ENCODE measurements at regions not wholly inside any gene's neighbourhood (a gene's known extent, or its start where the extent isn't known, plus 50 kb on each side); places are given as distances from the start of the nearest gene placed in this dataset.

DNA sequence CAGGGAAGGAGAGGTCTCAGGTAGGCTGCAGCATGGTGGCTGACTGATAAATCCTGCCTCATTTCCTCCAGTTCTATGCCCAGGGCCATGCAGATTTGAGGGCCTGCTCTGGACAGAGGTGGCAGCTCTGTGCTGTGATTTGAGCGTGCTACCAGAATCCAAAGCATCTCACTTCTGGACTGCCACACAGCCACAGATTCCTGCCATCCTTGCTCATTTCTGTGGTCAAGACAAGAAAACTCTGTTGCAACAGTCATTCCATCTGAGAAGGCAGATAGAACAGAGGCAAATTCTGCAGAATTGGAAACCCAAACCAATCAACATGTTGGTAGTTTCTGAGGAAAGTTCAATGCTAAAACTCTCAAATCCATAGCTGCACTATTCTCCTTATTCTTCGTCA, 102.8 kb upstream of the GALNT2 start:
- DNase-seq (ENCODE audit: low read depth): no peak

DNA sequence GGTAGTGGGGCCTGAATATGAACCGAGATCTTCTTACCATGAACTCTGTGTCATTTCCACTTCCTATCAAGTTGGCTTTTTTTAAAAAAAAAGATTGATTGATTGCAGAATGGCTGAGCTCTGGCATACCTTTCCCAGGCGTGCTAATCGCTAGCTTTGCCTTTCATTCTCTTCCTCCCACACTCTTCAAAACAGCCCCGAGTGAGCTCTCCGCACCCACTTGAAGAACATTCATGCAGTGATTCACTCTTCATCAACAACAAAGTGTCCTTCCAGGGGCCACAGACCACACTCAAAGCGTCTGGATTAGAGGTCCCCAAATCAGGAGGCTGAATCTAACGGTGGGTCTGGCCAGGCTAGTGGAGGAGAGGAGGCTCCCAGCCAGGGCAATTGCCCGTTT, 96.3 kb upstream of the GALNT2 start:
- DNase-seq (ENCODE audit: low read depth): no peak

DNA sequence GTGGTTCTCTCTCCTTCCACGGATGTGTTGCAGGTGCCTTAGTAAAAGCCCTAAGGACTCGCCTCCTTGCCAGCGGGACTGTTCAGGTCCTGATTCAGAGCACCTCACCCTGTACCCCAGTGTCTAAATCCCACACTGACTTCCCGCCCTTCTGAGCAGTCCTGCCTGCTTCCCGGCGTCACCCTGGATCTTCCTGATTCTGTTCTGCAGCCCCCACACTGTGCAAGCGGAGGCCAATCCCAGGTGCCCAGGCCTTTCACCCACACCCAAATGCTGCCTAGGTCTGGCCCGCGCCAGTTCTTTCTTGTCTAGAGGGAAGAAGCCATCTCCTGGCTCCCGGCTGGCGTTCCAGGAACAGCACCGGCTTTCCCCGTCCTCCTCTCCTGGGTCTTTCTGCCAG, 95.9 kb upstream of the GALNT2 start:
- DNase-seq (ENCODE audit: low read depth): no peak

DNA sequence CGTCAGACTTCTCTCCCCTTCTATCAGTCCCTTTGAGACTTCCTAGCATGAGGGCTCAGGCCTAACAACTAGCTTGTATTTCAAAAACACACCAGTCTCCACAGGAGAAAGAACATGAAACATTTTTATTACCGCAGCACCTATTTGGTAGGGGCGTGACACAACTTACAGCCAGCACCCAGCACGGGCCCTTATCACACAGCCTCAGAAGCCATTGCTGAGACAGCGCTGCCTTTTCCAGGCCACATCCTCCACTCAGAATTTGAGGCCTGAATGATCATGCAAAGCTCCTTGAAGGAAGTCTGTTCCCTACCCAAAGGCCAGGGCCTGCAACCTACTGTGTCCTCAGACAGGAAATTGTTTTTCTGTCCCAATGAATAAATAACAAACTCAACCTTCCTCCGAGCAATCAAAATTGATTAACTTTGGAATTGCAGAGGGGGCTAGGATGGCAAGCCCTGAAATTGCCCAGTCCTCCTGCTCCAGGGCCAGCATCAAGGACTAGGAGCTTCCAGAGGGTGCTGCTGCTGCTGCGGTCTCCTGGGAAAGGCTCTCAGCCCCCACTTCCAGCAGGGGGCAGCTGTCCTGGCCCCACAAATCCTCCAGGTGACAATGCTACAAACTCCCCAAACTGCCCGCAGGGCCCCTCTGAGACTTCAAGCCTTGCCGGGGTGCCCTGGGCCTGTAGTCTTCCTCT, 94.3 kb upstream of the GALNT2 start:
- DNase-seq (ENCODE audit: low read depth): no peak

DNA sequence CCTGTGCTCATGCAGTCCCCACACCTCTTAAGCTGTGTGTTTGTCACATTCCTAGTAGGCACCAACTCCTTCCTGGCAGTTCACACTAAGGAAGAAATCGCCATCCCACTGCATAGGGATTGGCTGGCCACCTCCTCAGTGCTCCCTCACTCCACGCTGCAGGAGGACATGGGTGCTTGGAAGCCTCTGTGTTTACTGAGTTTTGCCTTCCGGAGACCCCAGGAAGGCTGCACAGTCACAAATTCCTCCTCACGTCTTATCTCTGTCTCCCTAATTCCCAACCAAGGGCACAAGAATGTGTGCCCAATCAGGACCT, 93.8 kb upstream of the GALNT2 start:
- DNase-seq (ENCODE audit: low read depth): no peak

DNA sequence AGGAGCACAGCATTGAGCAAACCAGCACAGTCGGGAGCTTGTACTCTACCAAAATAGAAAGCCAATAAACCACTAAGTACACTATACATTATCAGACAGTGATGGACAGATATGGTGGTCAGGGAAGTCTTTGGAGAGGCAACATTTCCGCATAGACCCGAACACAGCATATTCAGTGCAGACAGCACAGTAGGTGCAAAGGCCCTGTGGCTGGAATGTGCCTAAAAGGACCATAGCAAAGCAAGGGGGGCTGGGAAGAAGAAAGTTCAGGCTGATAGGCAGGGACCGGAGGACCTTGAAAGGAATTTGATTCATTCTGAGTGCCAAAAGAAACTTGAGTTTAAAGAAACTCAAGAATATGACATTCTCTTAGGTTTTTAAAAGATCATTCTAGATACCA, 92.0 kb upstream of the GALNT2 start:
- no peak for DNase-seq (ENCODE audit: low read depth)

DNA sequence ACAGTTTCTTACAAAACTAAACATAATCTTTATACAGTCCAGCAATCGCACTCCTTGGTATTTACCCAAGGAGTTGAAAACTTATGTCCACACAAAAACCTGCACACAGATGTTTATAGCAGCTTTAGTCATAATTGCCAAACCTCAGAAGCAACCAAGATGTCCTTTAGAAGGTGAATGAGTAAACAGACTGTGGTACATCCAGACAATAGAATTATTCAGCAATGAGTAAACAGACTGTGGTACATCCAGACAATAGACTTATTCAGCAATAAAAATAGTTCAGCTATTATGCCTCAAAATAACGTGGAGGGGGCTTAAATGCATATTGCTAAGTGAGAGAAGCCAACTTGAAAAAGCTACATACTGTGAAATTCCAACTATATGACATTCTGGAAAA, 87.0 kb upstream of the GALNT2 start:
- no peak for DNase-seq (ENCODE audit: low read depth)

DNA sequence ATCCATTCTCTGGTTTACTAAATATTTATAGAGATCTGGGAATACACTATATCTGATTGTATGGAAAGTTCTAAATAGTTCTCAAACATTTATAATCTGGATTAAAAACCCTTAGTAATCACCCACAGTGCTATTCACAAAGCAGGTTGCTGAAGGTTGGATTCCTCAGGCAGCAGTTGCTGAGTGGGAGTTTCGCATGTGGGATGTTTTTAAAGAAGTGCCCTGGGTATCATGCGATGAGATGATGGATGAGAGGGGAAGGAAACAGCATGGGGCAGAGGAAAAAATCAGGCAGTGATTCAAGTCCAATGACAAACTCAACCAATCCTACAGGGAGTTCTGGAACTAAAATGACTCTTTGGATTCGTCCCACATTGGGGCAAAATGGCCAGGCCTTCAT, 85.3 kb upstream of the GALNT2 start:
- no peak for DNase-seq (ENCODE audit: low read depth)

DNA sequence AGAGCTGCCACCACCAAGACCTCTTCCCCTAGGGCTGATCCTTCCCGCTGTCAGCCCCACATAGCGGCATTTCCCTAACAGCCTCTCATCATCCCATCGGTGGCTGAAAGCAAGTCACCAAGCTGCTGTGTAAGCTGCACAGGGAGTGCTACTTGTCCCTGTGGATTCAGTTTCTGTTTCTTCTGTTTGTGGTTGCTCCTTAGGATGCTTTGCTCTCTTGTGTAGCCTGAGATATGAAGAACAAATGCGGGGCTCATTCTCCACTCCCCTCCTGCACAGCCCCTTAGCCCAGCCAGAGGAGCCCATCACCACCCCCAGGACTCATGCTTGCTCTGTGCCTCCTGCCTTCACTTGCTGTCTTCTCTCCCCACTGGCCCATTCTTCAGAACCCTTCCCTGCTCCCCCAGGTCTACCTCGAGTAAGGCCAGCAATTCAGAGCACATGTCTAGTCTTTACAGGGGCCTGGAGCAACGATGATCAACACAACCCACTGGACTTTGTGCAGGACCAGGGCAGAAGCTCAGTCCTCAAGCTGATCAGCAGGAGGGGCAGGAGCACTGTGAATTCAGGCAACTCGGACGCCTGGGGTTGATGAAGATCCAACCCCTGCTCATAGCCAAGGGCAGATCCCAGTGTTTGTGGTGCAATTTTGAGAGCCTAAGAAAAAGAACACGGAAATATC, 82.6 kb upstream of the GALNT2 start:
- no peak for DNase-seq (ENCODE audit: low read depth)

DNA sequence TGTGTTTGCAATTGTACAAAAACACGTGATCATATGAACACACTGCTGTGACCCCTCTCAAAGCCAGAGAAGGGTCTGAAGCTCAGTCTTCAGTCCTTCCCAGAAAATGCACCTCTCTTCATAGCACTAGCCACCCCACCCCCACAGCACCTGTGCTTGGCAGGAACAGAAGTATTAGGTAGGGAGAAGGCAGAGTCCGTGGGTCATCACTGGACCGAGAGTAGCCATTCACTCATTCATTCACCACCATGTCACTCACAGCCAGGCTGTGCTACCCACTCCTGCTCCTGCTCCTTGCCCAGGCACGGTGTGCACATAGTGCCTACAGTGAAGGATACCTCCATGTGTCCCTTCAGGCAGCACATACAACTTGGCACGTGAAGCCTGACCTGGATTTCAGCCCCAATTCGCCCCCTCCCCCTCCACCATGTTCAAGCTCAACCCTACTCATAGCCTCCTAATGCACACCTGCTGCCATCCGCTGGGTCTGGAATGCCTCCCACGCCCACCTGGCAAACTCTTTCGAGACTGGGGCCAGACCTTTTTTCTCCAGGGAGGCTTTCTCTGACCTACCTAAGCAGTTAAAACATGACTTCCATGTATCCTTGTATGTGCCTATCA, 81.9 kb upstream of the GALNT2 start:
- no peak for DNase-seq (ENCODE audit: low read depth)

DNA sequence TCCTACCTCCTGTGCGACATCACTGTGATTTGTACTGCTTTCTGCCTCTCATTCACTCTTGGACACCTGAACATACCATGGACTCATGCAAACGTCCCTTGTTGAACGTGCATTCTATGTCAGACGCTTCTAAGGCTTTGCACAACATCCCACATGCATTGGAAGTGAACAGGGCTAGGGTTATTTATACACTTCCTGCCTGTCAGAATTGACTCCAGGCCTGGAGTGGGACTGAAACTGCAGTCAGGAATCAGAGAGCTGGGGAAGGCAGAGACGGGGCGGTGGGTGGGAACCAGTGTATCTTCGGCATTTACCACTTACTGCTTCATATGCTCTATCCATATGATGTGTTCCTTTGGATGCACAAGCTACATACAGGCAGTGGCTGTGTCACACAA, 81.4 kb upstream of the GALNT2 start:
- DNase-seq (ENCODE audit: low read depth): no peak

DNA sequence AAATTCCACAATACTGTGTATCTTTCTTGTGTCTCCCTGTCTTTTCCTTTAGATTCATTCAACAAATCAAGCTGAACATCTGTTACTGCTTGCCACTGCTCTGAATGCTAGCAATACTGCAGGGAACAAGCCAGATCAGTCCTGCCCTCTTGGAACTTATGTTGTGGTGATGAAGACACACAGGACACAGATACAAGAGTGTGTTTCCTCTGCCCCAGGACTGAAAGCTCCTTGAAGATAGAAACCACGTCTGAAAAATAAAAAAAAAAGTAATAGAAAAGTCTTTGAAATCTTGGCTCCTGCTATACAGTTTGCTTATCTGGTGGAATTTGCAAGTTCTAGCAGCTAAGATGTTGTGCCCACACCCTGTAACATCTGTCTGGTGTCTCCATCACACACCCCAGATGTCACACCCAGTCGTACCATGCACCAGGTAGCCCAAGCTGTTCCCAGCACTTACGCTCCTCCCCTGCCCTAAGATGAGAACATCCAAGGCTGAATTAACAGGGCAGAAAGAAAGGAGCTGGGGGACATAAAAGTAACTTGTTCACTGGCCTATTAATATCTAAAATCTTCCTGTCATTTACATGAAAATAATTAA, 80.2 kb upstream of the GALNT2 start:
- no peak for DNase-seq (ENCODE audit: low read depth)

DNA sequence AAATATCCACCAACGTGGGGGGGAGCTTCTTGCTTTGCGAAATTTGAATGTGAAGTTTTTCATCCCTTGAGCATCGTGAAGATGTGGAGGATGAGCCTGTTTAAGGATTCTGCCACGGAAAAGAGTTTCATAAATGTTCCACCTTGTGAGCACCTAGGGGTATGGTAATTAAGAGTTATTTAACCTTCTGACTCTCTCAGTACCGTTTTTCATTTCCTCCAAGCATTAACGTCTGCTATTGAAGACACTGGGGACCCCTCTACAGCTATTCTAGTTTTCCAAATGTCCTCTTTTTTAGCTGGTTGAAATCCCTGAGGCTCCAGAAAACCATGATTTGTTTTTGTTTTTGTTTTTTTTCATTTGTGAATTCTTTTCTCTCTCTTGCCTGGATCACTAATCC, 79.1 kb upstream of the GALNT2 start:
- no peak for DNase-seq (ENCODE audit: low read depth)

DNA sequence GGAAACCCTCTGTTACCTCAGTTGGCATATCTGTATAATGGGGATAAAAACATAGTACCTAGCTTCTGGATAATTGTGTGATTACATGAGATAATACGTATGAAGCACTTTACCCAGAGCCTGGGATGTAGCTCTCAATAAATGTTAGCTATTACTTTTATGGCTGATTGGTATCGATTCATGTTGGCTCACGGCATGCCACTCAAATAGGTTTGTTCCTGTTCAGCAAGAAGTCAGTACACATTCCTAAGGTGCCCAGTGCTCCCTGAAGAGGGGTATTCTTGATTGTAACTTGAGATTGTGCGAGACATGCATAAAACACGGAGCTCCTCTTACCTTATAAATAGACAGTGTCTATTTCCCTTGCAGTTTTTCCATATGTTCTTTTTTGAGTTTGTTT, 78.5 kb upstream of the GALNT2 start:
- DNase-seq (ENCODE audit: low read depth): no peak

DNA sequence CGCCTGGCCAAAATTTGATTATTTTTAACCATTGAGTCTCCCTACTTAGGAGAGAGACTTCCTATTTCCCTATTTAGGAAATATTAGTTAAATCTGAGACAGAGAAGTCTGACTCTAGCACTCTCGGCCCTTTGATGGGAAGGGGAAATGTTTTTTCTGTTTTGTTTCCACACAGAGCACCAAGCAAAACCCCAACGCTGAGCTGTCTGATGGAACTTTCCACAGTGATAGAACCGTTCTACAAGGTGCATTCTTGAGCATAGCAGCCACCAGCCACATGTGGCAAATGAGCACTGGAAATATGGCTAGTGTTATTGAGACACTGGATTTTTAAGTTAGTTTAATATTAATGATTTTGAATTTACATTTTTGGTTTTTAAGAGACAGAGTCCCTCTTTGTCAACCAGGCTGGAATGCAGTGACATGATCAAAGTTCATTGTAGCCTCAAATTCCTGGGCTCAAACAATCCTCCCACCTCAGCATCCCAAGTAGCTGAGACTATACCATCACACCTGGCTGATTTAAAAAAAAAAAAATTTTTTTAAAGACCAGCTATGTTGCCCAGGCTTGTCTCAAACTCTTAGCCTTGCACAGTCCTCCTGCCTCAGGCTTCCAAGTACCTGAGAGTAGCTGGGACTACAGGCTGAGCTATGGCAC, 77.3 kb upstream of the GALNT2 start:
- no peak for DNase-seq (ENCODE audit: low read depth)

DNA sequence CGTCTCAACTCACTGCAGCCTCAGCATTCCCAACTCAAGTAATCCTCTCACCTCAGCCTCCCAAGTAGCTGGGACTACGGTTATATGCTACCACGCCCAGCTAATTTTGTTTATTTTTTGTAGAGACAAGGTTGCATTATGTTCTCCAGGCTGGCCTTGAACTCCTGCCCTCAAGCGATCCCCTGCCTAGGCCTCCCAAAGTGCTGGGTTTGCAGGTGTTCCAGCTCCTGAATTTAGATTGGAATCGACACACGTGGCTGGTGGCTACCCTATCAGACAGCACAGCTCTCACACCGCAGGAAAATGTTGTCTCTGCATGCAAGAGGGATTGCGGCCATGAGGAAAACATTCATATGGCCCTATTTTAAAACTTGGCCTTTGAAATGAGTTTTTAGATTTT, 76.7 kb upstream of the GALNT2 start:
- no peak for DNase-seq (ENCODE audit: low read depth)

DNA sequence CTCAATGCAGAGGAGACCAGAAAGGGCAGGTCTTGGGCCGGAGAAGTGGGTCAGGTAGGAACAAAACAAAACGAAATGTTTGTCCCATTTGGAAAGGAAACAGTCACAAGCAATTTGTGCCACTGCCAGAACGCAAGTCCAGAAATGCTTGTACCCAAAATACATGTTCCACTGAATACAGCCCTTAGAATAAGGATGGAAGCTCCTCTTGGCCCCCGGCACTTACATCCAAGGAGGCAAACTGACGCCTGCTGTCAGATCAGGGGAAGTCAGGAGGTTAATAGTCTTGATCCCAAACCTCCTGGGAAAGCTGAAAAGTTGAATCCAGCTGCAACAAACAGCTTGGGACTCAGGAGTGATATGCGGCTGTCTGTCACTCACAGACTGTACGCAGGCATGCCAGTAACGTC, 75.9 kb upstream of the GALNT2 start:
- no peak for DNase-seq (ENCODE audit: low read depth)

DNA sequence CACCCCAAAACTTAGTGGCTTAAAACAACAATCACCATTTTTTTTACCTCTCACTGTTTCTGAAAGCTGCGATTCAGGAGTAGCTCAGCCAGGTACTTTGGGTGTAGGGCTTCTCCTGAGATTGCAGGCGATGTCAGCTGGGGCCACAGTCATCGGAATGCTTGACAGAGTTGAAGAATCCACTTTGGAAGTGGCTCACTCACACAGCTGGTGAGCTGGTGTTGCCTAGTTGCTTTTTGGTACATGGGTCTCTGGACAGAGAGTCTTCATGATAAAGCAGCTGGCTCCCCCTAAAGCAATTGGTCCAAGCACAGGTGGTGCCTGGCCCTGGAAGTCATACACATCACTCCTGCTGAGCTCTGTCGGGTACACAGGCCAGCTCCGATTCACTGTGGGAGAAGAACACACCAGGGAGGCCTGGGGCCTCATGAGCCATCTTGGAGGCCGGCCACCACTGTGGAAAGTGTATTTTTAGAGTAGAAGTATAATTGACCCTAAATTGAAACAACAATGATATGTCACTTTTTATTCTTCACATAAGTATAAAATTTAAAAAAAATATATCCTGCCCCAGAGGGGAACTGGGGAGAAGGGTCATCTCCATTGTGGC, 75.2 kb upstream of the GALNT2 start:
- no peak for DNase-seq (ENCODE audit: low read depth)

DNA sequence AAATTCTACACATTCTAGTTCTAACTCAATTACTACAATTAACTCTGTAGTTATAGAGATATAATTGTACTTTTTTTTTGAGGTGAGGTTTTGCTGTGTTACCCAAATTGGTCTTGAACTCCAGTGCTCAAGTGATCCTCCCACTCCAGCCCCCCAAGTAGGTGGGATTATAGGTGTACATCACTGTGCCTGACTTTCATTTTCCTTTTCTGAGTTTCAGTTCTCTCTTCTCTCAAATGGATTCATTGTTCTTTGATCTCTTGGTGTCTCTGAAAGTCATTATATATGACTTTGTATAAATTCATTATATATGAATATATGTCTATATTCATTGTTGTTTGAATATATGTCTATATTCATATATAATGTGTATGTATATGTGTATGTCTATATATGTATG, 74.0 kb upstream of the GALNT2 start:
- DNase-seq (ENCODE audit: low read depth): no peak

DNA sequence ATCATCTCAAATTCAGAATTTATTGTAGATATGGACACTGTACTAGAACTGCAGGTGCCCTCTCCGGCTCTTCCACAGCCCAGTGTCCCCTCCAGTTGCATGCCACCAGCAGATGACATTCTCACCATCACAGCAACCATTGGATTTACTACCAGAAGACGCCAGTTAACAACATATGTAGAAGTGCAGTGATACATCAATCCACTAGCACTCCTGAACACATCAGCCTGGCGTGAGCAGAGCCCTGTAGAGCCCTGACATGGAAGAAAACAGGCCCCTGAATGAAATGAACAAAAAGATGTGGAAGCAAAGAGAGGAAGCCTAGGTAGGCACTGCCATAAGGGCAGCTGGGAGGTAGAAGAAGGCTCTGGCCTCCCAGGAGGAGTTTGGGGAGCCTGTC, 73.1 kb upstream of the GALNT2 start:
- no peak for DNase-seq (ENCODE audit: low read depth)

DNA sequence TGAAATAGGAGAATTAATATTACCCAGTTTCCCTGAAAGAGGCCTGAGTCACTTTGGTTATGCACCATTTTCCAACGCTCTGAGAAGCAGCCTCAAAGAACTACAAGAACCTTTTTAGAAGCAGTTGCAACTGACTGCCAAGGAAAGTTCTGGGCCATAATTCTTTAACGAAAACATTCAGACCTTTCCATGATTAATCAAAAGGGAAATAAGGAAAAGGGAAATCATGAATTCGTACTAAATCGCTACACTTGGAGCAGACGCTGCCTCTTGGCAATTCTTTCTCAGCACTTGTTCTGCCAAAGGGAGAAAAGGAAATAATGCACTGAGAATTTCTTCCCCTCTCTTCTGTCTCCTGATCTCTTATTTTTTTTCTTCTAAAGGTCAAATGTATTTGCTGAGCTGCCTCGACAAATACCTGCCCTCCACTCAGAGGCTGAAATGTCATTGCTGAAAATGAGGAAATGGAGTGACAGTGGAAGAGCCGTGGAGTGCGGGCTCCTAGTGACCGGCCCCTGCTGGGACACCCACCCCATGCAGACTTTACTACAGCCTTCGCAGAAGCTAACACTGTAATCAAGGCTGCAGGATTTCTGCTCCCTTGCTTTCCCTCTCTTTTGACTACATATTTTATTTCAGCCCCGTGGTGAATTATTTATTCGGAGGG, 67.9 kb upstream of the GALNT2 start:
- DNase-seq (ENCODE audit: low read depth): no peak
